Activated CD4-positive, alpha-beta T cell treated with anti-CD3 and anti-CD28 coated beads, Interleukin-2, amount 10 ng/mL, durations not matched to agents 24 days and 14 days (primary cell): ENCODE measurements at regions not wholly inside any gene's neighbourhood (a gene's known extent, or its start where the extent isn't known, plus 50 kb on each side); places are given as distances from the start of the nearest gene placed in this dataset.

Experiments used
- DNase-seq: peaks from one replicate; pipeline ENCODE4 v3.0.0; 2022
- H3K27ac Mint-ChIP-seq: one replicate; pipeline ENCODE4 v1.8.0; 2022; ENCODE audit warnings: mild to moderate bottlenecking, mixed read lengths
- H3K27me3 Mint-ChIP-seq: one replicate; pipeline ENCODE4 v1.8.0; 2022; ENCODE audit warnings: mixed read lengths
- H3K36me3 Mint-ChIP-seq: one replicate; pipeline ENCODE4 v1.8.0; 2022; ENCODE audit warnings: low read depth, mild to moderate bottlenecking, mixed read lengths
- H3K4me1 Mint-ChIP-seq: one replicate; pipeline ENCODE4 v1.8.0; 2021; ENCODE audit warnings: mixed read lengths
- H3K4me3 Mint-ChIP-seq: one replicate; pipeline ENCODE4 v1.8.0; 2022; ENCODE audit warnings: mild to moderate bottlenecking, moderate library complexity, mixed read lengths
- H3K9me3 Mint-ChIP-seq: one replicate; pipeline ENCODE4 v1.8.0; 2021; ENCODE audit warnings: mixed read lengths
- intact Hi-C: fragments of 100-400 bp; cut with micrococcal nuclease; formaldehyde crosslinking; loops from one replicate; pipeline ENCODE4 v1.15.1; 2023

DNA sequence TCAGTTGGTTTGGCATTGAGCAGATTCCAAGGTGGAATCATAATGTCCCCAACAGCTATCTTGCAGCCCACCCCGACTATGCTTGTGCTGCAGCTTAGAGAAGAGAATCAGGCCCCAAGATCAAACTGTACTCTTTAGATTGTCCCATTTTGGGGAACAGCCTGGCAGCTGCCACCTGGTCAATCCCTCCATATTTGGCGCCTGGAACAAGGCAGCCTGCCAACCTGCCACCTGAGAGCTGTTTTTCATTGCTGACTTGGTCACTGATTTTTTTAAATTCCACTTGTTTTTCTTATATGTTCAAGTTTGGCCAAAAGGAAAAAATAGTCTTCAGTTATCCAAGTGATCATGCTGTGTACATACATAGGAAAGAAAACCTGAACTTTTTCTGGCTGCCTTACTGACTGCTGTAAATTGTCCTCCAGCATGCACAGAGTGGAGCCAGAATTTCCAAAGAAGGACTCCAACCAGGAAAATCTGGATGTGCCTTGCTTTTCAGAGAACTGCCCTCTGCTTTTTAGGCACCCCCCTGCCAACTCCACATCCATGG, 504.2 kb downstream of the ENC1 start:
- Mint-ChIP-seq H3K27me3 (peaks cover 2% of the 10 kb centered on the region), H3K27ac (no peak overlapping the region), H3K4me1 (no peaks in the 10 kb centered on the region), H3K9me3 (no peaks in the 10 kb centered on the region), H3K36me3 (no peaks in the 10 kb centered on the region), H3K4me3 (no peak overlapping the region)
- DNase-seq: no peak
- intact Hi-C loops: no loop called here

DNA sequence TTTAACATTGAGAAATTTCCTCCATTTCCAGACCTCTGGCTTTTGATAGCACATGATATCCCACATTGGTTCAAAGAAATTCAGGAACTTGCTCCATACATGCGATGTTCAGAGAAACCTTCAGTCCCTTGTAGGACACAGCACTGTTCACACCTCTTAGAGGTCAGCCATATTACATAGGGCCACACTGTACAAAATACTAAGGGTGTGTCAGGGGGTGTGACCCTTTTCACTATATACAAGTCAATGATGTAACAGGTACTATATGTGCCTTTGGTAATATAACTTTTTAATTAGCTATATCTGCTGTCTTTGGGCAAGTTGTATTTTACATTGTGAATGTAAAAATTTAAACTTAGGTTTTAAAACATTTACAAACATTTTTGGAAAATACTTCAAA, 505.5 kb downstream of the ENC1 start:
- Mint-ChIP-seq H3K4me1 (no peaks in the 10 kb centered on the region), H3K27me3 (peaks cover 2% of the 10 kb centered on the region), H3K27ac (no peak overlapping the region), H3K4me3 (no peak overlapping the region), H3K36me3 (no peaks in the 10 kb centered on the region), H3K9me3 (no peaks in the 10 kb centered on the region)
- intact Hi-C loops: no loop called here
- DNase-seq: no peak

DNA sequence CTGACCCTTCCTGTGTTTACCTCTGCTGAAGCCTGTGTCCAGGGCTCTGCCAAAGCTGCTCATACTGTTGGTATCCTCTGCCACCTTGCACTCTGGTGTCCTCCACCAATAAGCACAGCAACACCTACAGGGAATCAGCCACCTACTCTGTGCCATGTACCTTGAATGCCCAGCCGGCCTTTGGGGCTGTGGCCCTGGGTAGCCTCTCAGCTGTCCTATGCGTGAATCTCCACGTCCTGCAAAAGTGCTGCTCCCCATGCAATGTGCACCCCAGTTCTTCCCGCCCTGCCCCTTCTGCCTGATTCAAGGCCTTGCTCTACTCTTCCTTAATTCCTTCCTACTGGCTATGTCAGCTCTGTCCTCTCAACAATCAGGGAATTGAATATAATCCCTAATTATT, 506.5 kb downstream of the ARHGEF28 start:
- no peaks in the 10 kb centered on the region for H3K9me3 Mint-ChIP-seq
- H3K27ac Mint-ChIP-seq: no peak overlapping the region
- H3K4me3 Mint-ChIP-seq: no peak overlapping the region
- H3K36me3 Mint-ChIP-seq: no peaks in the 10 kb centered on the region
- intact Hi-C loops: no loop called here
- H3K27me3 Mint-ChIP-seq: peaks cover 8% of the 10 kb centered on the region
- no peak for DNase-seq
- H3K4me1 Mint-ChIP-seq: no peaks in the 10 kb centered on the region

DNA sequence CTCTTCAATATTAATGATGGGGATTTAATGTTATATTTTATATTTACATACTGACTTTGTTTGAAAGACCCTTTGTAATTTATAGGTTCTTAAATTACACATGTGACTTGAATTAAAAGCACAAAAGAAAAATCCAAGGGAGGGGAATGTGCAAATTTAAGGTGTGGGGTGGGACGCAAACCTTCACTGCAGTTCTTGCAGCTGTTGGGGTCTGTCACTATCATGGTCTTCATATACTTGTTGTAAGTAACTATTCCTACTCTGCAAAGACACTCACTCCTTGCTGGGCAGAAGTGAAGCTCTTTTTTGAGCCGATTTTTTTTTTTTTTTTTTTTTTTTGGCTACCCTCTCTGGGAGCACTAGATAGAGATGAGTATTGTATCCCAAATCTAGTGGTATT, 505.3 kb downstream of the ARHGEF28 start:
- Mint-ChIP-seq H3K27ac (no peak overlapping the region), H3K9me3 (no peaks in the 10 kb centered on the region), H3K4me3 (no peak overlapping the region), H3K27me3 (peaks cover 8% of the 10 kb centered on the region), H3K36me3 (no peaks in the 10 kb centered on the region), H3K4me1 (no peaks in the 10 kb centered on the region)
- intact Hi-C loops: no loop called here
- DNase-seq: no peak

DNA sequence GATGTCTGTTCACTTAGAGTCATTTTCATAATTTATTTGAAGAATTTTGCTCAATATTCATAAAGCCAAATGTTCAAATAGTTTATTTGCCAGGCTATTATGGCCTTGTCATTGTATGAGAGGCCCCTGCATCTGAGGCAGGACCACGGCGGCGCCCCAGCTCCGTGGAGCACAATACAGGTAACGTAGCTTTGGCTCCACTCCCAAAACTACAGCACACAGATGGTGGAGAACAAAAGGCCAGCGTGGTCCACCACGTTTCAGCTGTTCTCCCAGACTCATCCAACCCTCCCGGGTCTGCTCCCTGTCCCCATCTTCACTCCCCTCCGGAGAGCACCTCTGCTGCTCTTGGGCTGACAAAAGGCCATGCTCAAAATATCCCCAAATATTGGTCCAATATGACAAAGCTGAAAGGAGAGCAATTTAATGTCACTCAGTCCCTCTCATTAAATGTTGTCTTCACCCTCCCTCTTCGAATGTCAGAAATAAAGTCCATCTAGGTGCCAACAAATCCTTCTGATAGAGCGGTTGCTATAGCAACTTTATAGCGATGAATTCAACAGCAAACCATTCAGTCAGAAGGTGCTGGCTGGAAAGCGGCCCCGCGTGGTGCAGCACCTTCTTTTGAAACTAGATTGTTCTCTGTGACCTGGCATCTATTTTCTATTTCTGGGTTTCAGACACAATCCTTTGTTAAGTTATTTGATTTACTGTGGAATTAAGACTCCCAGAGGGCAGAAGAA, 504.3 kb downstream of the ARHGEF28 start:
- no peaks in the 10 kb centered on the region for H3K9me3 Mint-ChIP-seq
- intact Hi-C loops: no loop called here
- no peaks in the 10 kb centered on the region for H3K36me3 Mint-ChIP-seq
- peaks cover 6% of the 10 kb centered on the region for H3K27me3 Mint-ChIP-seq
- no peak overlapping the region for H3K4me3 Mint-ChIP-seq
- H3K27ac Mint-ChIP-seq: no peak overlapping the region
- no peaks in the 10 kb centered on the region for H3K4me1 Mint-ChIP-seq
- no peak for DNase-seq

DNA sequence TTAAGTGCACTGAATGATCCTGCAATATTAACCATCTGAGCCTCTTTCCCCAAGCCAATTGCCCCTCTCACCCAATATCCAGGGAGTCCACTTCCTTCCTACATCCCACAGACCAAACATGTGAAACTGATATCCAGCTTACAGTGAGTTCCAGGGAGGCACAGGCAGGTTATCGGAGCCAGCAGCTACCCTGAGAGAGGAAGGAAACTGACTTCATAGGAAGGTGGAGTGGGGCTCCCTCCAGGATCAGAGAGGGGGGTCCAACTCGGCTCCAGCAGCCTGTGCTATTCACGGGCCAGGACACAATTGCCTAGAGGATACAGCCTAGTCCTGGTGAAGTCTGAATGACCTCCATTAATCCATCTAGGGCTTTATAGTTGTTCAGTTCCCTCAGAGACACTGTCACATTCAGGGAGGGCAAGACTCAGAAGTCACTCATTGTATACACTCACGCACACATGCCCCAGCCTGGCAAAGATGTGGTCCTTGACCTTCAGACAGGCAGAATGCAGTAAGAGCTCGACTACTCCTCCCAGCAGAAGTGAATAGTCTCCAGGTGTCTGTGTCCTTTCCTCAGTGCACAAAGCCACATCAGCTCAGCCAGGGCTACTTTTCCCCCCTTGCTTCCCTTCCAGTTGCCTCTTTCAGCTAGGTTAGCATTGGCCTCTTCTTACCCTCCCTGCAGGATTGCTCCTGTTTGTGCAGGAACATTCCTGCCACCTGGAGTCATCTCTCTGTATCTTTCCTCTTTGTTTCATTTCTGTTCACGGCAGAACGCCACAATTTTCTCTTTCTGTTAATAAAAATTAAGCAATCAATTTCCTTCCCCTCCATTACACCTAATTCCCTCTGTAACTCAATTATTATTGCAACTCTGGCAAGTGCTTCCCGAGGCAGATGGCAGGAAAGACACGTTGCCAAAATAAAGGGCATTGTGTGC, 501.7 kb downstream of the ARHGEF28 start:
- H3K27me3 Mint-ChIP-seq: peaks cover 6% of the 10 kb centered on the region
- intact Hi-C loops: no loop called here

DNA sequence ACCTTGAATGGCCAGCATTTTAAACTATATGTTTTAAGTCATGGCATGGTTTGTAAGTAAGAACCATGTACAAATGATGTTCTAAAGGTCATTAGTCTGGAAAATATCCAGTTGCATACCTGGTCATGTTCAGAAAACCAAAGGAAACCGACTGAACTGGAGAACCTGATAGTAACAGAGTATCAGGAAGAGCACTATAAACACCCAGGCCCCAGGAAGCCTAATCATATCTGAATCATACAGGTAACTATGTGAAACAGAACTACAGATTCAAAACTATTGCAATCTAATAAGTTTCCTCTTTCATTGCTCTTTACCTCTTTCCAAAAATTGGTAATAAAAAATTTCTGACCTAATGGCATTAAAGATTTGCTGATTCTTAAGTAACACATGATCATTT, 500.3 kb downstream of the ARHGEF28 start:
- H3K4me1 Mint-ChIP-seq: no peaks in the 10 kb centered on the region

More for the DNA sequence above, 501.7 kb downstream of the ARHGEF28 start:
- no peak overlapping the region for H3K4me3 Mint-ChIP-seq
- no peaks in the 10 kb centered on the region for H3K4me1 Mint-ChIP-seq
- H3K36me3 Mint-ChIP-seq: no peaks in the 10 kb centered on the region
- H3K27ac Mint-ChIP-seq: no peak overlapping the region
- no peaks in the 10 kb centered on the region for H3K9me3 Mint-ChIP-seq
- DNase-seq: no peak

DNA sequence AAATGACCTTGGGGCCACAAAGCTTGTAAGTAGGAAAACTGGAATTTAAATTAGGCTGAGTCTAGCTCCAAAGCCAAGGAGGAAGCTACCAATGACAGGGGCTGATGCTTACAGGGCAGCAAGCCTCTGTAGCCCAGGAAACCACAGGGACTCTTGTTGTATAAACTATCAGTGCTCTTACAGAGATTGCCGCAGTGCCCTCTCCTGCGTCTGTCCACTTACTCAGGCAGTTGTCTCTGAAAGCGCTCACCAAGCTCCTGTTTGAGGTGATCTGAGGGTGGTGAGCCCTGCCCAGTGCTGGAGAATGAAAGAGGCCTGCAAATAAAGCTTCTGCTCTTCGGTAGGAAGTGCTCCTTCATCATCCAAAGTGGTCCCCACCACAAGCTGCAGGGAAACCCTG, 498.8 kb downstream of the ARHGEF28 start:
- no peak for DNase-seq
- Mint-ChIP-seq H3K4me3 (no peak overlapping the region), H3K27ac (no peak overlapping the region), H3K27me3 (peaks cover 6% of the 10 kb centered on the region), H3K9me3 (no peaks in the 10 kb centered on the region), H3K4me1 (no peaks in the 10 kb centered on the region), H3K36me3 (no peaks in the 10 kb centered on the region)
- intact Hi-C loops: no loop called here

More for the DNA sequence above, 500.3 kb downstream of the ARHGEF28 start:
- no peak overlapping the region for H3K27ac Mint-ChIP-seq
- no peaks in the 10 kb centered on the region for H3K36me3 Mint-ChIP-seq
- peaks cover 6% of the 10 kb centered on the region for H3K27me3 Mint-ChIP-seq
- no peak for DNase-seq
- intact Hi-C loops: no loop called here
- H3K9me3 Mint-ChIP-seq: no peaks in the 10 kb centered on the region
- no peak overlapping the region for H3K4me3 Mint-ChIP-seq

DNA sequence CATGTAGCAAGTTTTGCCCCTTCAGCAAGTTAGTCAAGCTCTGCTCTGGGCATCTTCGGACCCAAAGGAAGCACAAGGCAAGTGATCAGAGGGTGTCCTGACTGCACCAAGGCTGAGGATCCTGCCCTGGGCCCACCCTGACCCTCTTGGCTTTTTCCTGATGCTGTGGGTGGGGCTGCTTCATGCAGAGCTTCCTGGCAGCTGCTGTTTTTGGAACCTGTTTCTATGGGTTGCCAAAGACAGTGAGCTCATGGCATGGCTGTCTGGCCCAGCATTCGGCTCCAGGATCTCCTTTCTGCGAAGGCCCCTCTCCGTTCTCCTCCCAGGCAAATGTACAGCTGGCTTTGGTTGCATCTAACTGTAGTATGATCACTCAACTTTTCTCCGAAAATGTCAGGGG, 497.9 kb downstream of the ARHGEF28 start:
- Mint-ChIP-seq H3K27me3 (peaks cover 6% of the 10 kb centered on the region), H3K36me3 (no peaks in the 10 kb centered on the region), H3K4me1 (no peaks in the 10 kb centered on the region), H3K9me3 (no peaks in the 10 kb centered on the region), H3K27ac (no peak overlapping the region), H3K4me3 (no peak overlapping the region)
- no peak for DNase-seq
- intact Hi-C loops: no loop called here

DNA sequence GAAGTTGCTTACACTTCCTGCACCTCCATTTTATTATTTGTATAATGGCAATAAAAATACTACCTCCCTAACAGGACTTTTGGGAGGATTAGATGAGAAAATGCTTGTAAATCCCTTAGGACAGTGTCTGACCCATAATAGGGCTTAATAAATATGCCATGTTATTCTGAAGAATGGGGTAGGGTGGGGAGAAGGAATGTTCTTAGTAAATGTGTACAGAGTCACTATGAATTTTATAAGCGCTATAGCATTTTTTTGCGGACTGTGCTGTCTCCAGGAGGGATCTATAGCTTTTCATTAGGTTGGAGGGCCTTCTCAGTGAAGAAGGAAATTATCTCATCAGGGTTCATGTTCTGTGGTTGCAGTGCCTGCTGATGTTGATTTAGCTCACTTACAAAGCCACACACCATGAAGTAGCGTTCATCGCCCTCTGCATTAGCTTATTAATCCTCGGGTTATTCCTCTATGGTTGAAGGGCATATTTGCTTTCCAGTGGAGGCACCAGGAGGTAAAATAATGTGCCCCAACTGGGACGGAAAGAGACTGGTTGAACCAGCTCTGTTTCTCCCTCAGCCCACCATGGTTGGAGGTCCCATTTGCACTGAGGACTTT, 497.1 kb downstream of the ARHGEF28 start:
- intact Hi-C loops: no loop called here
- no peak overlapping the region for H3K27ac Mint-ChIP-seq
- no peaks in the 10 kb centered on the region for H3K4me1 Mint-ChIP-seq
- H3K36me3 Mint-ChIP-seq: no peaks in the 10 kb centered on the region
- DNase-seq: no peak
- H3K27me3 Mint-ChIP-seq: peaks cover 3% of the 10 kb centered on the region
- no peaks in the 10 kb centered on the region for H3K9me3 Mint-ChIP-seq
- no peak overlapping the region for H3K4me3 Mint-ChIP-seq

DNA sequence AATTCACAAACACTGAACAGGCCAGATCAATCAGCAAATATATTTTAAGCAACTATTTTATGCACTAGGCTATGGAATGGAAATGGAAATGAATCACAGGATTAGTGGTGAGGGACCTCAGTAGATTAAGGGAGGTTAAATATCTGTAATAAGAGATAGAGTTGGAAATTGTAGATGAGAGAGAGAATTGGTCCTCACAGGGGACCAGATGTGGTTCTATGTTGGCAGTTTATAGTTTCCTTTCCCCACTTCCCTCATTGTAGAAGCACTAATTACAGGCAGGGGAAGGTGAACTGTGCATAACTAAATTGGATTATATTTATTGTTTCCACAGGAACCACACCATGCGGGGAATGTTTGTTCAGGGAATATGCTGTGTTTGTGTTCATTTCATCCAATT, 496.2 kb downstream of the ARHGEF28 start:
- Mint-ChIP-seq H3K4me1 (no peaks in the 10 kb centered on the region), H3K27ac (no peak overlapping the region), H3K4me3 (no peak overlapping the region), H3K27me3 (no peaks in the 10 kb centered on the region), H3K36me3 (no peaks in the 10 kb centered on the region), H3K9me3 (no peaks in the 10 kb centered on the region)
- intact Hi-C loops: no loop called here
- no peak for DNase-seq

DNA sequence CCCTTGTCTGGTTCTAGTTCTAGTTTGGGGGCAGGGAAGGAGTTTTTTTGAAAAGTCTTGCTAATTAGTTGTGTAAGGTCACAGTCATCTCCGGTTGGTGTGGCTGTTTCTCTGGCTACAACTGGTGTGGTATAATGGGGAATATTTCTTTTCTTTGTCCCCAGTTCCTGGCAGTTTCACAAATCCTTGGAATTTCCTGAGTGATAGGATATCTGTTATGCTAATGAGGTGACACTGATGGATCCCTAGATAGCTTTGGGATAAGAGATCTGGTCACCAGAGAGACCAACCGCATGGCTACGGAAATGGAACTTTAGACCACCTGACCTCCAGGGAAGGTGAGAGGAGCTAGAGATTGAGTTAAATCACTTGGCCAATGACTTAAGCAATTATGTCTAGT, 494.6 kb downstream of the ARHGEF28 start:
- no peaks in the 10 kb centered on the region for H3K4me1 Mint-ChIP-seq
- no peak for DNase-seq

DNA sequence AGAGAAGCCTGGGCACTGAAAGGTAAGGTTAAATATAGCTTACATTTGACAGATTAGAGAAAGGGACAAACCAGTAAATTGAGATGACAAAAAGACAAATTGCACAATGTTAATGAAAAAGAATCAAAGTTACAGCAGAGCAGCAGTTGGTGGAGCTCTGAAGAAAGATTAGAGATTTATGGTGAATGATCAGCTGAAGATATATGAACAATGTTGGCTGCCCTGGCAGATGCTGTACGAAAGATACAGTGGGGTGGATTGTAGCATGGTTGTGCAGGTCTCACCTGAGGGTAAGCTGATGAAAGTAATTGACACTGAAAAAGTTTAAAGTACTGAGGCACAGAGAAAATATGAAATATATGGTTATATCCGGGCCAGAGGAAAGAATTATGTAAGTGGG, 492.1 kb downstream of the ARHGEF28 start:
- peaks cover 4% of the 10 kb centered on the region for H3K27me3 Mint-ChIP-seq
- no peak overlapping the region for H3K27ac Mint-ChIP-seq
- intact Hi-C loops: no loop called here
- H3K9me3 Mint-ChIP-seq: no peaks in the 10 kb centered on the region
- H3K4me1 Mint-ChIP-seq: no peaks in the 10 kb centered on the region
- no peak overlapping the region for H3K4me3 Mint-ChIP-seq
- no peaks in the 10 kb centered on the region for H3K36me3 Mint-ChIP-seq
- DNase-seq: no peak

More for the DNA sequence above, 494.6 kb downstream of the ARHGEF28 start:
- Mint-ChIP-seq H3K4me3 (no peak overlapping the region), H3K36me3 (no peaks in the 10 kb centered on the region), H3K27me3 (peaks cover under 1% of the 10 kb centered on the region), H3K27ac (no peak overlapping the region), H3K9me3 (no peaks in the 10 kb centered on the region)
- intact Hi-C loops: no loop called here

DNA sequence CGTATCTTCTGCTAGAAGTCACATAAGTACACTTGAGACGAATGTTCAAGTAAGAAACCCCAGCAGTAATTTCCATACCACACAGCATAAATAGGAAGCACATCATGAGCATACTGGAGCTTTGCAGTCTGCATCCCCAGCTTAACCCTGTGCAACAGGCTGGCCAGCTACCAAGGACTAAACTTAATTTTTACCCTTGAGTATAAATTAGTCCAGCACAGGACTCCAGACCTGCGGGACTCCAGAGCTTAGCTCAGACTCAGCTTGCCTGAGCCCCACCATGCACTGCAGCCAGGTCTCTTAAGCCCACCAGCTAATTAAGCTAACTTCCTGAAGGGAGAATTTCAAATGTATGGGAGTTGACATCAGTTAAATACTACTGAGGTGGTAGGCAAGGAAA, 491.0 kb downstream of the ARHGEF28 start:
- H3K4me1 Mint-ChIP-seq: no peaks in the 10 kb centered on the region
- H3K4me3 Mint-ChIP-seq: no peak overlapping the region
- H3K27ac Mint-ChIP-seq: no peak overlapping the region
- no peak for DNase-seq
- peaks cover 7% of the 10 kb centered on the region for H3K27me3 Mint-ChIP-seq
- H3K36me3 Mint-ChIP-seq: no peaks in the 10 kb centered on the region
- H3K9me3 Mint-ChIP-seq: no peaks in the 10 kb centered on the region
- intact Hi-C loops: no loop called here
